ENCODE measurements at regions not wholly inside any gene's neighbourhood (a gene's known extent, or its start where the extent isn't known, plus 50 kb on each side); places are given as distances from the start of the nearest gene placed in this dataset.

DNA sequence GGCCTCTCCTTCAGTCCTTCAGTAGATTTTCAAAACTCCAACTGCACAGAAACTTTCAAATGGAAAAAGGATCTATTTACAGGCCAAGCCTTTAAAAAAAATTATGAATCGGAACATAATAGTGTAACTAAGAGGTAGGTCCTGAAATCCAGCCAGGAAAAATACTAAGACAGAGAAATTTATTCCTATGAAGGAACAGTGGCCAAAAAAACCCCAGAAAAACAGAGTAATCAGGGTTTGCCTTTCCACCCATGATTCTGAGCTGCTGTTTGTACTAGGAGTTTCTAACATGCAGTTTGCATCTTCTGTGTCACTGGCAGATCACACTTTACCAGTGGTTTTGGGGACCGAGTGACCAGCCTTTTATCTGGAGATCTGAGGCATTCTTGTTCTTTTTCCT lies 93.1 kb upstream of the TMED7 start:
- H3K4me1 Mint-ChIP-seq, result no peaks in the 10 kb centered on the region
- H3K4me1 ChIP-seq (ENCODE audit: control insufficient read depth in 2 of 2, insufficient read depth in 2 of 2, low read length in 2 of 2), result no peaks in the 10 kb centered on the region
- intact Hi-C loops (cut with micrococcal nuclease), result no loop called here
- H3K27ac Mint-ChIP-seq, result no peak overlapping the region
- ATAC-seq (ENCODE audit: low read depth), result no peak
- H3K9me3 Mint-ChIP-seq (ENCODE audit: insufficient read depth), result no peaks in the 10 kb centered on the region
- no peaks in the 10 kb centered on the region for H3K9me3 ChIP-seq (ENCODE audit: control extremely low read depth in 1 of 3, control insufficient read depth in 2 of 3, insufficient read depth in 1 of 3, low read length in 2 of 3)
- no peak overlapping the region for H2AFZ ChIP-seq (ENCODE audit: insufficient read depth, low read depth, low read length, poor library complexity, severe bottlenecking)
- POLR2A ChIA-PET, result no interaction called here
- H3K9ac ChIP-seq (ENCODE audit: low read length), result no peak overlapping the region
- no peak overlapping the region for H3K4me2 ChIP-seq (replicated peaks; ENCODE audit: low read depth, low read length, poor library complexity, severe bottlenecking)
- H3K4me3 Mint-ChIP-seq, result no peak overlapping the region
- no peaks in the 10 kb centered on the region for H3K79me2 ChIP-seq (ENCODE audit: control insufficient read depth, insufficient read depth, low read length)
- H3K27me3 Mint-ChIP-seq, result peaks cover 9% of the 10 kb centered on the region
- CTCF ChIA-PET, result no interaction called here
- no peaks in the 10 kb centered on the region for H4K20me1 ChIP-seq (ENCODE audit: control insufficient read depth, insufficient read depth, low read length, poor library complexity, severe bottlenecking)
- H3K27ac ChIP-seq (ENCODE audit: low read length in 2 of 2), result no peak overlapping the region
- no peak overlapping the region for H3K4me3 ChIP-seq (ENCODE audit: control extremely low read depth in 1 of 5, extremely low read depth in 1 of 5, insufficient read depth in 1 of 5, low read depth in 2 of 5, low read length in 4 of 5)
- no peaks in the 10 kb centered on the region for H3K36me3 ChIP-seq (replicated peaks in 1 of 2; ENCODE audit: control extremely low read depth in 1 of 2, control insufficient read depth in 1 of 2, extremely low read depth in 1 of 2, insufficient read depth in 2 of 2, low read length in 1 of 2)
- peaks cover 0 to 2% (median 1%) of the 10 kb centered on the region in 4 experiments for H3K27me3 ChIP-seq (replicated peaks in 1 of 4; ENCODE audit: control extremely low read depth in 1 of 4, control insufficient read depth in 3 of 4, insufficient read depth in 4 of 4, low read length in 3 of 4)
- TF ChIP-seq EZH2 (IDR thresholded peaks at IDR 0.05; ENCODE audit: borderline replicate concordance, insufficient read depth, low read depth, low read length, poor library complexity, severe bottlenecking) (no peak), CTCF (IDR thresholded peaks at IDR 0.05) (no peak)
- no peak for DNase-seq
- 100% methylated on average over 1 of the region's 2 CpGs for WGBS (ENCODE audit: insufficient coverage)

- CTCF ChIA-PET, result no interaction called here
- H3K27ac ChIP-seq (ENCODE audit: low read length in 2 of 2), result no peak overlapping the region
- H3K79me2 ChIP-seq (ENCODE audit: control insufficient read depth, insufficient read depth, low read length), result no peaks in the 10 kb centered on the region
- intact Hi-C loops (cut with micrococcal nuclease), result no loop called here
- no peak overlapping the region for H3K4me3 Mint-ChIP-seq
- peaks cover 0 to 3% (median 2%) of the 10 kb centered on the region in 4 experiments for H3K27me3 ChIP-seq (replicated peaks in 1 of 4; ENCODE audit: control extremely low read depth in 1 of 4, control insufficient read depth in 3 of 4, insufficient read depth in 4 of 4, low read length in 3 of 4)
- H3K4me1 ChIP-seq (ENCODE audit: control insufficient read depth in 2 of 2, insufficient read depth in 2 of 2, low read length in 2 of 2), result no peaks in the 10 kb centered on the region
- no peak overlapping the region for H3K9ac ChIP-seq (ENCODE audit: low read length)
- DNase-seq (no peak), ATAC-seq (ENCODE audit: low read depth) (no peak)
- no peaks in the 10 kb centered on the region for H4K20me1 ChIP-seq (ENCODE audit: control insufficient read depth, insufficient read depth, low read length, poor library complexity, severe bottlenecking)
- peaks cover 0 to 7% (median 0%) of the 10 kb centered on the region in 3 donors for H3K9me3 ChIP-seq (ENCODE audit: control extremely low read depth in 1 of 3, control insufficient read depth in 2 of 3, insufficient read depth in 1 of 3, low read length in 2 of 3)
- peaks cover 5% of the 10 kb centered on the region for H3K9me3 Mint-ChIP-seq (ENCODE audit: insufficient read depth)
- no peak overlapping the region for H2AFZ ChIP-seq (ENCODE audit: insufficient read depth, low read depth, low read length, poor library complexity, severe bottlenecking)
- no peak overlapping the region for H3K4me3 ChIP-seq (ENCODE audit: control extremely low read depth in 1 of 5, extremely low read depth in 1 of 5, insufficient read depth in 1 of 5, low read depth in 2 of 5, low read length in 4 of 5)
- H3K4me2 ChIP-seq (replicated peaks; ENCODE audit: low read depth, low read length, poor library complexity, severe bottlenecking), result no peak overlapping the region
- POLR2A ChIA-PET, result no interaction called here
- TF ChIP-seq EZH2 (IDR thresholded peaks at IDR 0.05; ENCODE audit: borderline replicate concordance, insufficient read depth, low read depth, low read length, poor library complexity, severe bottlenecking) (no peak), CTCF (IDR thresholded peaks at IDR 0.05) (no peak)
- no peak overlapping the region for H3K27ac Mint-ChIP-seq
- H3K27me3 Mint-ChIP-seq, result peaks cover 8% of the 10 kb centered on the region
- H3K36me3 ChIP-seq (replicated peaks in 1 of 2; ENCODE audit: control extremely low read depth in 1 of 2, control insufficient read depth in 1 of 2, extremely low read depth in 1 of 2, insufficient read depth in 2 of 2, low read length in 1 of 2), result no peaks in the 10 kb centered on the region
- H3K4me1 Mint-ChIP-seq, result no peaks in the 10 kb centered on the region
Measured at GRCh38 chr5:115713408-115713807, 87.6 kb upstream of the TMED7 start.
